H1 (cell line): ENCODE measurements at regions not wholly inside any gene's neighbourhood (a gene's known extent, or its start where the extent isn't known, plus 50 kb on each side); places are given as distances from the start of the nearest gene placed in this dataset.

Experiments
- CTCF ChIA-PET: fragments of 300-600 bp; sonication (Branson Sonifier 250); formaldehyde crosslinking; loops from one replicate; lab custom pipeline; 2021; ENCODE audit not compliant: partially characterized antibody; lab: Charles Lee
- POLR2A ChIA-PET: fragments of 300-600 bp; sonication (Branson Sonifier 250); formaldehyde crosslinking; loops from one replicate; lab custom pipeline; 2021; ENCODE audit warnings: inconsistent platforms; ENCODE audit not compliant: partially characterized antibody; lab: Charles Lee
- DNase-seq, 2 experiments: peaks; one replicate each; pipeline versions ENCODE4 v3.0.0 to v3.0.0-alpha.2; 2010 to 2022; ENCODE audit warnings: low spot score in 2 of 2, low read depth in 1 of 2, mixed read lengths in 1 of 2
- FAIRE-seq: peaks from 2 replicates; lab custom pipeline; 2011; peaks lifted over from hg19 to GRCh38; lab: Jason Lieb, UNC
- H2AFZ ChIP-seq: 2 replicates; pipeline ENCODE4 v1.8.1; 2012; ENCODE audit warnings: low read length, inconsistent platforms
- H2AK5ac ChIP-seq: 2 replicates; pipeline ENCODE4 v1.6.1; 2013; ENCODE audit warnings: low read depth, low read length
- H2BK120ac ChIP-seq: replicated peaks from 2 replicates; pipeline ENCODE3; 2013; ENCODE audit warnings: low read depth, low read length, inconsistent platforms
- H2BK12ac ChIP-seq: 2 replicates; pipeline ENCODE4 v1.6.1; 2013; ENCODE audit warnings: low read depth, low read length
- H2BK15ac ChIP-seq: 2 replicates; pipeline ENCODE4 v1.6.1; 2013; ENCODE audit warnings: low read length
- H2BK20ac ChIP-seq: 2 replicates; pipeline ENCODE4 v1.6.1; 2013; ENCODE audit warnings: low read length
- H2BK5ac ChIP-seq: 2 replicates; pipeline ENCODE4 v1.6.1; 2013; ENCODE audit warnings: low read depth, low read length
- H3K14ac ChIP-seq: 2 replicates; pipeline ENCODE4 v1.6.1; 2013; ENCODE audit warnings: inconsistent platforms; ENCODE audit not compliant: insufficient read length
- H3K18ac ChIP-seq: 2 replicates; pipeline ENCODE4 v1.6.1; 2013; ENCODE audit warnings: low read length; ENCODE audit errors: extremely low read depth
- H3K23ac ChIP-seq: 2 replicates; pipeline ENCODE4 v1.6.1; 2013; ENCODE audit warnings: inconsistent platforms; ENCODE audit not compliant: insufficient read length
- H3K23me2 ChIP-seq: 2 replicates; pipeline ENCODE4 v1.6.1; 2013; ENCODE audit warnings: low read depth, low read length
- H3K27ac ChIP-seq: 2 replicates; pipeline ENCODE4 v1.6.1; 2011; ENCODE audit warnings: low read depth, low read length, inconsistent platforms
- H3K27me3 ChIP-seq, 4 experiments: replicated peaks in 1 of 4; 1 replicate in 1 of 4; 2 replicates in 3 of 4; pipeline versions ENCODE4 v1.6.1 to v1.8.1; 2011 to 2013; ENCODE audit warnings: low read length in 3 of 4, mild to moderate bottlenecking in 3 of 4, inconsistent platforms in 2 of 4, mixed read lengths in 2 of 4, moderate library complexity in 1 of 4; ENCODE audit not compliant: control insufficient read depth in 3 of 4, insufficient read depth in 3 of 4; ENCODE audit errors: extremely low read depth in 1 of 4
- H3K36me3 ChIP-seq, 4 experiments: 2 replicates each; pipeline versions ENCODE4 v1.6.1 to v1.8.1; 2011 to 2013; ENCODE audit warnings: mild to moderate bottlenecking in 4 of 4, low read length in 3 of 4, moderate library complexity in 2 of 4, control low read depth in 1 of 4, inconsistent platforms in 1 of 4; ENCODE audit not compliant: insufficient read depth in 4 of 4, control insufficient read depth in 2 of 4
- H3K4ac ChIP-seq: replicated peaks from 2 replicates; pipeline ENCODE3; 2013; ENCODE audit warnings: low read length, low read depth, mixed read lengths, inconsistent platforms; ENCODE audit not compliant: insufficient read length
- H3K4me1 ChIP-seq, 4 experiments: replicated peaks in 1 of 4; 1 replicate in 1 of 4; 2 replicates in 3 of 4; pipeline versions ENCODE4 v1.6.1 to v1.8.1; 2011 to 2013; ENCODE audit warnings: low read length in 3 of 4, inconsistent platforms in 2 of 4, mixed read lengths in 1 of 4; ENCODE audit not compliant: insufficient read depth in 4 of 4, control insufficient read depth in 3 of 4
- H3K4me2 ChIP-seq, 2 experiments: 2 replicates each; pipeline versions ENCODE4 v1.6.1 to v1.8.1; 2011 to 2013; ENCODE audit warnings: low read depth in 2 of 2, low read length in 2 of 2, control low read depth in 1 of 2, inconsistent platforms in 1 of 2, mild to moderate bottlenecking in 1 of 2; ENCODE audit not compliant: insufficient read depth in 1 of 2
- H3K4me3 ChIP-seq, 4 experiments: fragments of 200-600, 300-600 bp in 1 of 4; sonication (generic), shearing (Covaris generic), sonication (Bioruptor Twin) in 1 of 4; 2 replicates each; pipeline versions ENCODE4 v1.5.1 to v1.8.1; 2011 to 2016; ENCODE audit warnings: low read length in 4 of 4, low read depth in 3 of 4, control low read depth in 2 of 4, inconsistent platforms in 2 of 4, mild to moderate bottlenecking in 2 of 4, mixed read lengths in 1 of 4, moderate library complexity in 1 of 4; ENCODE audit not compliant: insufficient read depth in 2 of 4; ENCODE audit errors: extremely low read depth in 1 of 4
- H3K56ac ChIP-seq: replicated peaks from 2 replicates; pipeline ENCODE3; 2013; ENCODE audit warnings: low read depth, mild to moderate bottlenecking, mixed read lengths, low read length, inconsistent platforms; ENCODE audit not compliant: insufficient read length
- H3K79me1 ChIP-seq: 2 replicates; pipeline ENCODE4 v1.6.1; 2013; ENCODE audit warnings: low read depth, low read length, control low read depth
- H3K79me2 ChIP-seq, 2 experiments: 2 replicates each; pipeline versions ENCODE4 v1.6.1 to v1.8.1; 2012 to 2013; ENCODE audit warnings: low read length in 2 of 2, mild to moderate bottlenecking in 2 of 2, inconsistent platforms in 1 of 2; ENCODE audit not compliant: insufficient read depth in 2 of 2, control insufficient read depth in 1 of 2
- H3K9ac ChIP-seq, 4 experiments: replicated peaks in 1 of 4; 1 replicate in 1 of 4; 2 replicates in 3 of 4; pipeline versions ENCODE4 v1.6.1 to v1.8.1; 2011 to 2013; ENCODE audit warnings: low read depth in 3 of 4, low read length in 3 of 4, control low read depth in 2 of 4, mild to moderate bottlenecking in 2 of 4, moderate library complexity in 2 of 4, inconsistent platforms in 1 of 4; ENCODE audit errors: extremely low read depth in 1 of 4
- H3K9me3 ChIP-seq, 2 experiments: 2 replicates each; pipeline versions ENCODE4 v1.6.1 to v1.8.1; 2012 to 2013; ENCODE audit warnings: mild to moderate bottlenecking in 2 of 2, moderate library complexity in 2 of 2, control low read depth in 1 of 2, inconsistent platforms in 1 of 2, low read depth in 1 of 2, low read length in 1 of 2, mixed read lengths in 1 of 2; ENCODE audit not compliant: insufficient read depth in 2 of 2
- H4K20me1 ChIP-seq, 2 experiments: replicated peaks in 1 of 2; 2 replicates each; pipeline versions ENCODE3 to v1.8.1; 2011 to 2013; ENCODE audit warnings: inconsistent platforms in 2 of 2, low read length in 2 of 2, mild to moderate bottlenecking in 1 of 2; ENCODE audit not compliant: insufficient read depth in 2 of 2, control insufficient read depth in 1 of 2
- H4K5ac ChIP-seq: 2 replicates; pipeline ENCODE4 v1.6.1; 2013; ENCODE audit warnings: low read length, low read depth, mixed read lengths, inconsistent platforms; ENCODE audit not compliant: insufficient read length
- H4K8ac ChIP-seq: 2 replicates; pipeline ENCODE4 v1.8.0; 2013; ENCODE audit warnings: mild to moderate bottlenecking, moderate library complexity, low read length, inconsistent platforms; ENCODE audit not compliant: insufficient read depth; ENCODE audit errors: extremely low read depth
- H4K91ac ChIP-seq: replicated peaks from 2 replicates; pipeline ENCODE3; 2013; ENCODE audit warnings: low read length, mixed read lengths, inconsistent platforms; ENCODE audit not compliant: insufficient read length
- CHD1 ChIP-seq: IDR thresholded peaks from 2 replicates; pipeline ENCODE4 v1.6.1; 2012; ENCODE audit warnings: low read depth, low read length, improper control_type of control experiment
- JUND ChIP-seq: IDR thresholded peaks from 2 replicates; pipeline ENCODE4 v1.6.1; 2011; ENCODE audit warnings: mild to moderate bottlenecking, improper control_type of control experiment, low read length
- KDM5A ChIP-seq: fragments of 200-600 bp; IDR thresholded peaks from 2 replicates; pipeline ENCODE4 v1.7.1; 2012; ENCODE audit warnings: mild to moderate bottlenecking, low read length, inconsistent platforms, mixed read lengths
- POLR2AphosphoS5 ChIP-seq: IDR thresholded peaks from 2 replicates; pipeline ENCODE4 v1.6.1; 2011; ENCODE audit warnings: low read depth, low read length
- POU5F1 ChIP-seq: IDR thresholded peaks from 2 replicates; pipeline ENCODE4 v1.6.1; 2011; ENCODE audit warnings: low read depth, mild to moderate bottlenecking, low read length, moderate library complexity
- USF2 ChIP-seq: IDR thresholded peaks from 2 replicates; pipeline ENCODE4 v1.6.1; 2011; ENCODE audit warnings: low read length, improper control_type of control experiment
- YY1 ChIP-seq: IDR thresholded peaks from 2 replicates; pipeline ENCODE4 v1.6.1; 2011; ENCODE audit warnings: low read depth, mild to moderate bottlenecking, low read length
- WGBS, 2 experiments: shearing (Covaris generic) in 1 of 2; methylation state at CpG; one replicate each; pipeline versions ENCODE4 v1.1.6 to v1.1.7; 2013 to 2015; ENCODE audit warnings: low lambda C conversion rate in 2 of 2, mixed read lengths in 2 of 2, inconsistent platforms in 1 of 2, low coverage in 1 of 2, missing lambda C conversion rate in 1 of 2; ENCODE audit not compliant: insufficient replicate concordance in 2 of 2, insufficient coverage in 1 of 2, insufficient read length in 1 of 2; ENCODE audit errors: extremely low coverage in 1 of 2, missing lambda C conversion rate in 1 of 2; 5-methylcytosine and 5-hydroxymethylcytosine counted together
- TF ChIP-seq, protein P1 (sequence below): IDR thresholded peaks from 2 replicates; pipeline ENCODE4 v1.6.1; 2012; ENCODE audit warnings: low read length, inconsistent platforms
- TF ChIP-seq, protein P2 (sequence below): IDR thresholded peaks from 2 replicates; pipeline ENCODE4 v1.6.1; 2012; ENCODE audit warnings: inconsistent platforms

DNA sequence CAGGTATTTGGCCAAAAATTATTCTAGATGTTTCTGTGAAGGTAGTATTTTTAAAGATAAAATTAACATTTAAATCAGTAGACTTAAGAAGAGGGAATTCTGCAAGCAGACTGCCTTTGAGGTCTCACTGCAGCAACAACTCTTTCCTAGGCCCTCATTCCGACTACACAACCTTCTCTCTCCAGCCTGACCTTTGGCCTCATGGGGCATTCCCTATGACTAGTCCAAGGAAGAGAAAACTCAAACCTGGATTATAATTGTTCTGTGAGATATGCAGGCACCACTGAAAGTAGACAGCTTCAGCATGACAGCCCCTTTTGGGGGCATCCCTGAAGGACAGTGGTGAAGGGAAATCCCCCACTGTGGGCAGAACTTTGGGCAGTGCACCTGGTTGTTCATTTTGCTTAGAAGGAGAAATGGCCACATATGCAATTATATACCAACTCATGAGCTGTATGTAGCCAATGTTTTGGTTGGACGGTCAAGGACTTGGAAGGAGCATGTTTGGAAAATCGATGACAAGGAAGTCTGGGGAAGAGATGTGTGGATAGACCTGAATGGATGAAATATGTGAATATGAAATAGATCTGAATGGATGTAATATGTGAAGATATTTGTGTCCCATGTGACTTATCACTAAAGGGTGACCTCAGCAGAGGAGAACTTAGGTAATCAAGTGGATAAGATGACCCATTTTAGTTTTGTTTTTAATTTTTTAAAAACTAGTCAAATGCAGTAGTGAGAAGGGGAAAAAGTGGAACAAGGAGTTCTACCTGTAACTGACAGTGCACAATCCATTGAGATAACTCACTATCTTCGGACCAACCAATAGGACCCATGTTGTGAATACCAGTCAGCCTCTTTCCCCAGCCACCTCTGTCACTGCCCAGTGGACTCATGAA is 233.3 kb upstream of the FOXN3 start:
- Histone ChIP-seq H3K23me2 (no peaks in the 10 kb centered on the region), H2BK120ac (no peak overlapping the region), H3K9me3 (no peaks in the 10 kb centered on the region), H3K56ac (no peak overlapping the region), H3K4me1 (peaks cover 0 to 8% (median 3%) of the 10 kb centered on the region in 4 experiments; a peak in 3 of 7 replicates), H2BK20ac (no peak overlapping the region; the same call in 1 of the 2 replicates), H3K4me3 (no peak overlapping the region), H2AFZ (no peak overlapping the region), H4K20me1 (no peaks in the 10 kb centered on the region), H3K79me1 (no peaks in the 10 kb centered on the region), H3K4me2 (no peak overlapping the region), H2AK5ac (no peak overlapping the region), H3K14ac (no peak overlapping the region), H4K5ac (no peak overlapping the region), H3K9ac (no peak overlapping the region), H3K18ac (no peak overlapping the region), H3K27ac (no peak overlapping the region), H2BK15ac (no peak overlapping the region), H4K8ac (no peak overlapping the region), H3K23ac (no peak overlapping the region), H3K36me3 (no peaks in the 10 kb centered on the region), H2BK5ac (no peak overlapping the region), H3K4ac (no peak overlapping the region), H3K79me2 (no peaks in the 10 kb centered on the region), H4K91ac (no peak overlapping the region), H2BK12ac (no peak overlapping the region), H3K27me3 (no peaks in the 10 kb centered on the region)
- FAIRE-seq (no peak), DNase-seq (no peak)
- POLR2A ChIA-PET = no interaction called here
- CTCF ChIA-PET = no interaction called here
- 93% methylated on average over 4 of the region's 4 CpGs; no CpG with 5 or more reads in 1 of the 2 experiments for WGBS, 2 experiments
- no peak for TF ChIP-seq JUND
- TF ChIP-seq CHD1 = no peak
- no peak for TF ChIP-seq YY1
- no peak for TF ChIP-seq KDM5A
- no peak for TF ChIP-seq POU5F1
- TF ChIP-seq, protein P1, sequence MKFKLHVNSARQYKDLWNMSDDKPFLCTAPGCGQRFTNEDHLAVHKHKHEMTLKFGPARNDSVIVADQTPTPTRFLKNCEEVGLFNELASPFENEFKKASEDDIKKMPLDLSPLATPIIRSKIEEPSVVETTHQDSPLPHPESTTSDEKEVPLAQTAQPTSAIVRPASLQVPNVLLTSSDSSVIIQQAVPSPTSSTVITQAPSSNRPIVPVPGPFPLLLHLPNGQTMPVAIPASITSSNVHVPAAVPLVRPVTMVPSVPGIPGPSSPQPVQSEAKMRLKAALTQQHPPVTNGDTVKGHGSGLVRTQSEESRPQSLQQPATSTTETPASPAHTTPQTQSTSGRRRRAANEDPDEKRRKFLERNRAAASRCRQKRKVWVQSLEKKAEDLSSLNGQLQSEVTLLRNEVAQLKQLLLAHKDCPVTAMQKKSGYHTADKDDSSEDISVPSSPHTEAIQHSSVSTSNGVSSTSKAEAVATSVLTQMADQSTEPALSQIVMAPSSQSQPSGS = no peak
- no peak for TF ChIP-seq USF2
- TF ChIP-seq, protein P2, sequence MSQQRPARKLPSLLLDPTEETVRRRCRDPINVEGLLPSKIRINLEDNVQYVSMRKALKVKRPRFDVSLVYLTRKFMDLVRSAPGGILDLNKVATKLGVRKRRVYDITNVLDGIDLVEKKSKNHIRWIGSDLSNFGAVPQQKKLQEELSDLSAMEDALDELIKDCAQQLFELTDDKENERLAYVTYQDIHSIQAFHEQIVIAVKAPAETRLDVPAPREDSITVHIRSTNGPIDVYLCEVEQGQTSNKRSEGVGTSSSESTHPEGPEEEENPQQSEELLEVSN = no peak
- no peak for TF ChIP-seq POLR2AphosphoS5
